ENCODE measurements at regions not wholly inside any gene's neighbourhood (a gene's known extent, or its start where the extent isn't known, plus 50 kb on each side); places are given as distances from the start of the nearest gene placed in this dataset.

GRCh38 chr21:31414263-31415000 lies 70.4 kb upstream of the TIAM1 start:
- Histone ChIP-seq H3K79me2 (ENCODE audit: control insufficient read depth, insufficient read depth, low read length) (no peaks in the 10 kb centered on the region), H3K36me3 (ENCODE audit: control insufficient read depth in 2 of 2, insufficient read depth in 2 of 2, low read length in 1 of 2) (no peaks in the 10 kb centered on the region), H2AFZ (ENCODE audit: control insufficient read depth, low read depth, low read length) (no peak overlapping the region), H3K27ac (ENCODE audit: control insufficient read depth, insufficient read depth) (no peak overlapping the region), H3K9me3 (replicated peaks; ENCODE audit: control insufficient read depth, insufficient read depth, low read length) (no peaks in the 10 kb centered on the region; the same call in 2 of the 3 replicates), H3K4me3 (no peak overlapping the region), H3K27me3 (replicated peaks in 1 of 2; ENCODE audit: control insufficient read depth in 2 of 2, insufficient read depth in 2 of 2, low read length in 1 of 2) (no peaks in the 10 kb centered on the region), H3K4me2 (ENCODE audit: control insufficient read depth, insufficient read depth) (no peak overlapping the region), H3K9ac (ENCODE audit: control insufficient read depth, insufficient read depth, low read length) (no peak overlapping the region), H4K20me1 (ENCODE audit: control insufficient read depth, insufficient read depth) (no peaks in the 10 kb centered on the region), H3K4me1 (ENCODE audit: control insufficient read depth, insufficient read depth, low read length) (no peaks in the 10 kb centered on the region)
- SMC1A ChIA-PET (ENCODE audit: uncharacterized antibody, unreplicated experiment), result interaction anchor here (0.9 to 1.4 kb wide), 4 partner anchors 29 to 198 kb away, joined by 3 to 4 read pairs (median 3); no protein-coding TSS in a partner anchor
- no peak for DNase-seq (ENCODE audit: low read depth, low spot score)
- POLR2A ChIA-PET, result no interaction called here
- CTCF ChIA-PET, result interaction anchor here (1.1 kb wide), 1 partner anchor 216 kb away, joined by 3 read pairs; no protein-coding TSS in a partner anchor
- BruUV-seq (replicated peaks), result no TSS peak
- no peak for FAIRE-seq
- intact Hi-C loops (cut with micrococcal nuclease; ENCODE audit: unreplicated experiment), result no loop called here
- 27% methylated on average over 12 of the region's 12 CpGs for WGBS (ENCODE audit: insufficient coverage, insufficient replicate concordance, low lambda C conversion rate, missing lambda C conversion rate)
- RAD21 ChIA-PET (ENCODE audit: unreplicated experiment), result no interaction called here
- in situ Hi-C loops (cut with MboI), result no loop called here
- no peak for ATAC-seq
- TF ChIP-seq ZBED1 (IDR thresholded peaks at IDR 0.05; ENCODE audit: borderline replicate concordance) (no peak), ZNF592 (IDR thresholded peaks at IDR 0.05) (no peak), CBX3 (IDR thresholded peaks at IDR 0.05; ENCODE audit: borderline replicate concordance, low read depth) (no peak), ZBTB40 (IDR thresholded peaks at IDR 0.05; ENCODE audit: borderline replicate concordance) (no peak), IRF5 (IDR thresholded peaks at IDR 0.05; ENCODE audit: borderline replicate concordance) (no peak), NR2C1 (IDR thresholded peaks at IDR 0.05) (no peak), PAX5 (IDR thresholded peaks at IDR 0.05; ENCODE audit: borderline replicate concordance, low read depth, low read length) (no peak), ZBTB33 (IDR thresholded peaks at IDR 0.05) (no peak), RBBP5 (conservative IDR thresholded peaks at IDR 0.05) (no peak), SMC3 (IDR thresholded peaks at IDR 0.05; ENCODE audit: borderline replicate concordance, low read length) (no peak), RB1 (IDR thresholded peaks at IDR 0.05; ENCODE audit: borderline replicate concordance) (no peak), SUPT20H (IDR thresholded peaks at IDR 0.05; ENCODE audit: borderline replicate concordance, control insufficient read depth, low read depth, low read length) (no peak)
